NCI-H1105 (cell line): ENCODE measurements at regions not wholly inside any gene's neighbourhood (a gene's known extent, or its start where the extent isn't known, plus 50 kb on each side); places are given as distances from the start of the nearest gene placed in this dataset.
A peak's percentile ranks its signal among the peaks of the same experiment; 100 is the strongest.

Experiments
- DNase-seq: peaks from one replicate; lab custom pipeline; 2025; lab: John Stamatoyannopoulos, UW

GRCh38 chr3:79542-79941 lies 117.0 kb upstream of the CHL1 start:
- no peak for DNase-seq

GRCh38 chr3:82508-82907 lies 114.1 kb upstream of the CHL1 start:
- no peak for DNase-seq

- no peak for DNase-seq
These were observed 113.5 kb upstream of the CHL1 start for GRCh38 chr3:83096-83495.

GRCh38 chr3:85180-85579 lies 111.4 kb upstream of the CHL1 start:
- DNase-seq, result no peak

- no peak for DNase-seq
These were observed 108.3 kb upstream of the CHL1 start for GRCh38 chr3:88267-88666.

- no peak for DNase-seq
These were observed 102.8 kb upstream of the CHL1 start for GRCh38 chr3:93746-94145.

GRCh38 chr3:96259-96658 lies 100.3 kb upstream of the CHL1 start:
- no peak for DNase-seq

GRCh38 chr3:97417-98258 lies 98.9 kb upstream of the CHL1 start:
- no peak for DNase-seq

- no peak for DNase-seq
These were observed 98.3 kb upstream of the CHL1 start for GRCh38 chr3:98259-98654.

- DNase-seq, result peak; percentile 84
These were observed 97.1 kb upstream of the CHL1 start for GRCh38 chr3:99506-99905.

GRCh38 chr3:102484-102883 lies 94.1 kb upstream of the CHL1 start:
- DNase-seq, result no peak

GRCh38 chr3:103991-104390 lies 92.6 kb upstream of the CHL1 start:
- peak; percentile 1 for DNase-seq

- DNase-seq, result no peak
These were observed 91.0 kb upstream of the CHL1 start for GRCh38 chr3:105585-105984.

GRCh38 chr3:106619-107018 lies 89.9 kb upstream of the CHL1 start:
- DNase-seq, result no peak

- DNase-seq, result peak; percentile 51
These were observed 85.2 kb upstream of the CHL1 start for GRCh38 chr3:111143-112069.

- DNase-seq, result no peak
These were observed 83.8 kb upstream of the CHL1 start for GRCh38 chr3:112773-113172.

GRCh38 chr3:118666-119065 lies 77.9 kb upstream of the CHL1 start:
- DNase-seq, result no peak

GRCh38 chr3:123341-123740 lies 73.2 kb upstream of the CHL1 start:
- no peak for DNase-seq

- DNase-seq, result no peak
These were observed 71.9 kb upstream of the CHL1 start for GRCh38 chr3:124557-125179.

- no peak for DNase-seq
These were observed 67.9 kb upstream of the CHL1 start for GRCh38 chr3:128515-129172.

- peak; percentile 6 for DNase-seq
These were observed 65.2 kb upstream of the CHL1 start for GRCh38 chr3:131151-131888.
